HG02571 (cell line): ENCODE measurements at regions not wholly inside any gene's neighbourhood (a gene's known extent, or its start where the extent isn't known, plus 50 kb on each side); places are given as distances from the start of the nearest gene placed in this dataset.

Experiments used
- ATAC-seq: cut with Tn5 transposase; IDR thresholded peaks from one replicate; pipeline ENCODE4 v1.9.1; 2021; ENCODE audit warnings: mild to moderate bottlenecking, moderate library complexity; ENCODE audit not compliant: unreplicated experiment

GRCh38 chr20:10861090-10861489, 187.3 kb upstream of the JAG1 start:
- ATAC-seq, result no peak

GRCh38 chr20:10861619-10862018, 187.8 kb upstream of the JAG1 start:
- ATAC-seq, result no peak

GRCh38 chr20:10863337-10864060, 189.7 kb upstream of the JAG1 start:
- no peak for ATAC-seq

- ATAC-seq, result no peak
These were observed 190.4 kb upstream of the JAG1 start for GRCh38 chr20:10864076-10864672.

- no peak for ATAC-seq
These were observed 194.5 kb upstream of the JAG1 start for GRCh38 chr20:10868299-10868698.

GRCh38 chr20:10873026-10873425, 199.2 kb upstream of the JAG1 start:
- no peak for ATAC-seq

GRCh38 chr20:10875653-10876052, 201.9 kb upstream of the JAG1 start:
- no peak for ATAC-seq

GRCh38 chr20:10876558-10876957, 202.8 kb upstream of the JAG1 start:
- ATAC-seq, result no peak

- ATAC-seq, result no peak
These were observed 203.5 kb upstream of the JAG1 start for GRCh38 chr20:10877342-10877741.

- ATAC-seq, result no peak
These were observed 209.4 kb upstream of the JAG1 start for GRCh38 chr20:10883166-10883565.

- ATAC-seq, result no peak
These were observed 219.5 kb upstream of the JAG1 start for GRCh38 chr20:10893321-10893720.

GRCh38 chr20:10897336-10897735, 223.5 kb upstream of the JAG1 start:
- no peak for ATAC-seq

GRCh38 chr20:10898552-10898951, 224.8 kb upstream of the JAG1 start:
- no peak for ATAC-seq

- ATAC-seq, result no peak
These were observed 228.4 kb upstream of the JAG1 start for GRCh38 chr20:10902174-10902573.

GRCh38 chr20:10902576-10903282, 228.9 kb upstream of the JAG1 start:
- ATAC-seq, result no peak

- ATAC-seq, result no peak
These were observed 233.0 kb upstream of the JAG1 start for GRCh38 chr20:10906834-10907233.

GRCh38 chr20:10909803-10910202, 236.0 kb upstream of the JAG1 start:
- ATAC-seq, result no peak

- no peak for ATAC-seq
These were observed 236.9 kb upstream of the JAG1 start for GRCh38 chr20:10910535-10911178.

GRCh38 chr20:10911298-10911697, 237.5 kb upstream of the JAG1 start:
- ATAC-seq, result no peak

- ATAC-seq, result no peak
These were observed 242.0 kb upstream of the JAG1 start for GRCh38 chr20:10915815-10916214.

- no peak for ATAC-seq
These were observed 242.5 kb upstream of the JAG1 start for GRCh38 chr20:10916312-10916711.

GRCh38 chr20:10917826-10918225, 244.0 kb upstream of the JAG1 start:
- ATAC-seq, result no peak
